Ovary (tissue), 7 donors: ENCODE measurements at regions not wholly inside any gene's neighbourhood (a gene's known extent, or its start where the extent isn't known, plus 50 kb on each side); places are given as distances from the start of the nearest gene placed in this dataset.

ENCODE experiments used
- DNase-seq, 5 donors: peaks; one replicate each; pipeline ENCODE4 v3.0.0-alpha.2; 2019 to 2020
- H3K27ac ChIP-seq, 2 donors: fragments of 200-600 bp; one replicate each; pipeline versions ENCODE4 v1.5.1 to v1.8.0; 2019 to 2022
- H3K27me3 ChIP-seq: fragments of 200-600 bp; one replicate; pipeline ENCODE4 v1.8.0; 2022
- H3K36me3 ChIP-seq: fragments of 200-600 bp; sonication (generic); one replicate; pipeline ENCODE4 v1.5.1; 2019
- H3K4me1 ChIP-seq: one replicate; pipeline ENCODE4 v1.8.1; 2013; ENCODE audit warnings: mild to moderate bottlenecking, moderate library complexity; ENCODE audit not compliant: insufficient read depth
- H3K4me3 ChIP-seq: fragments of 200-600 bp; sonication (generic); one replicate; pipeline ENCODE4 v1.5.1; 2017
- H3K9me3 ChIP-seq, 2 donors: fragments of 200-600 bp in 1 of 2; sonication (generic) in 1 of 2; one replicate each; pipeline versions ENCODE4 v1.5.1 to v1.8.1; 2013 to 2019; ENCODE audit warnings: mild to moderate bottlenecking in 1 of 2, moderate library complexity in 1 of 2
- CTCF ChIP-seq, 3 donors: fragments of 450-650 bp in 2 of 3; fragments of 200-600 bp in 1 of 3; IDR thresholded peaks; one replicate each; pipeline versions ENCODE4 v1.5.1 to v1.8.0; 2016 to 2022; ENCODE audit warnings: antibody characterized with exemption in 3 of 3, mild to moderate bottlenecking in 1 of 3
- EP300 ChIP-seq: sonication (generic); formaldehyde crosslinking; IDR thresholded peaks from one replicate; pipeline ENCODE4 v1.6.1; 2017; ENCODE audit warnings: antibody characterized with exemption
- POLR2A ChIP-seq: fragments of 450-650 bp; IDR thresholded peaks from one replicate; pipeline ENCODE4 v1.6.1; 2017; ENCODE audit warnings: antibody characterized with exemption, mild to moderate bottlenecking, moderate library complexity
- WGBS, 3 donors: extraction: QIAGEN DNeasy Blood & Tissue Kit in 1 of 3; methylation state at CpG; one replicate each; pipeline versions ENCODE4 v1.1.5 to v1.1.7; 2013 to 2017; 5-methylcytosine and 5-hydroxymethylcytosine counted together
- intact Hi-C, 4 donors: fragments of 100-400 bp; cut with DNase I; formaldehyde crosslinking; loops; one replicate each; pipeline versions ENCODE4 v1.11.0 to v1.15.1; 2022 to 2023
- donor health status: DM: no; HTN: no; CAD: no; lungs with moderate emphysema.
- donor health status: DM: no; HTN: no; CAD: no.
- donor health status: Bipolar disorder and iron deficiency.
- donor health status: DM: no; HTN: no; CAD: no.
- donor health status: DM: yes; HTN: yes; CAD: no.

DNA sequence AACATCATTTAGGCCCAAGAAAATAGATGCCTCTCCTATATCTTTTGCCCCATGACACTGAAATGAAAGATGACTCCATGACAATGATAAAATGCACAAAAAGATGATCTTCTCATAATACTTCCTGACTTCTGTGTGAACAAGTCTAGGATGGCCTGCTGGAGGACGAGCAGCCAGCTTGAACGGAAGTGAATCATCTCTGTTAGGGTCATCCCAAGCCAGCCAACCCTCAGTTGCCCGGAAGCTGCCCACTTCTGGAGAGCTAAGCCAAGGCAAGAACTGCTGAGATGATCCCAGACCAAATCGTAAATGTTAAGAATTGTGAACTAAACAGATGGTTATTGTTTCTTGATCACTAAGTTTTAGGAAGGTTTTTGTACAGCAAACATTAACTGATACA lies 249.7 kb upstream of the HS3ST5 start:
- H3K36me3 ChIP-seq: no peaks in the 10 kb centered on the region
- no peaks in the 10 kb centered on the region for H3K9me3 ChIP-seq
- no peak overlapping the region for H3K27ac ChIP-seq
- intact Hi-C loops: no loop called here
- H3K4me1 ChIP-seq: no peaks in the 10 kb centered on the region
- H3K27me3 ChIP-seq: no peaks in the 10 kb centered on the region
- no peak for TF ChIP-seq POLR2A
- TF ChIP-seq EP300: no peak
- no peak for TF ChIP-seq CTCF (IDR thresholded peaks at IDR 0.05)
- H3K4me3 ChIP-seq: no peak overlapping the region
- no peak for DNase-seq
- WGBS, 3 donors: 77 to 84% (median 82%) methylated on average over 4 of the region's 4 CpGs

- no peaks in the 10 kb centered on the region for H3K27me3 ChIP-seq
- no peak for DNase-seq
- H3K4me3 ChIP-seq: no peak overlapping the region
- H3K4me1 ChIP-seq: no peaks in the 10 kb centered on the region
- 35 to 40% (median 38%) methylated on average over 5 of the region's 5 CpGs for WGBS, 3 donors
- intact Hi-C loops: no loop called here
- TF ChIP-seq POLR2A: no peak
- no peak for TF ChIP-seq EP300
- no peak for TF ChIP-seq CTCF (IDR thresholded peaks at IDR 0.05)
- no peaks in the 10 kb centered on the region for H3K9me3 ChIP-seq
- H3K36me3 ChIP-seq: no peaks in the 10 kb centered on the region
- no peak overlapping the region for H3K27ac ChIP-seq
These were observed 245.9 kb upstream of the HS3ST5 start for GRCh38 chr6:114588726-114589125.

GRCh38 chr6:114586298-114586697 lies 243.5 kb upstream of the HS3ST5 start:
- H3K4me1 ChIP-seq: no peaks in the 10 kb centered on the region
- H3K4me3 ChIP-seq: no peak overlapping the region
- WGBS, 3 donors: 67 to 70% (median 68%) methylated on average over 2 of the region's 2 CpGs
- no peak overlapping the region for H3K27ac ChIP-seq
- H3K36me3 ChIP-seq: no peaks in the 10 kb centered on the region
- TF ChIP-seq POLR2A (no peak), CTCF (IDR thresholded peaks at IDR 0.05) (no peak)
- DNase-seq: no peak
- H3K9me3 ChIP-seq: no peaks in the 10 kb centered on the region
- no peaks in the 10 kb centered on the region for H3K27me3 ChIP-seq
- intact Hi-C loops: no loop called here

DNA sequence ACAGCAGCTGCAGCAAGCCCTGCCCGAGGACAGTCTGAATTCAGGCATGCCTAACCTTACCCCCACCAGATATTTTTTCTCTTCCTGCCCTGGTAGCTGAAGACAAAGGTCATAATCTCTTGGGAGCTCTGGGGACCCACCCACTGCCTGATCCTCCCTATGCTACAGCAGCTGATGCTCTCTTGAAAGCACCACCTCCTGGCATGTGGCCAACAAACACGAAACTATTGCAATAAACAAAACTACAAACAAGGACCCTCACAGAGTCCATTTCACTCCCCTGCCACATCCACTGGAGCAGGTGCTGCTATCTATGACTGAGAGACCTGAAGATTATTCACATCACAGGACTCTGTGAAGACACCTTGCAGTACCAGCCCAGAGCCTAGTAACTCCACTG lies 238.5 kb upstream of the HS3ST5 start:
- Histone ChIP-seq H3K4me3 (no peak overlapping the region), H3K27me3 (no peaks in the 10 kb centered on the region), H3K4me1 (no peaks in the 10 kb centered on the region), H3K27ac (no peak overlapping the region), H3K36me3 (no peaks in the 10 kb centered on the region), H3K9me3 (no peaks in the 10 kb centered on the region)
- DNase-seq: no peak
- WGBS, 3 donors: 33 to 49% (median 47%) methylated on average over 2 of the region's 2 CpGs
- TF ChIP-seq CTCF (IDR thresholded peaks at IDR 0.05) (no peak), EP300 (no peak)
- intact Hi-C loops: no loop called here

- Histone ChIP-seq H3K4me1 (no peaks in the 10 kb centered on the region), H3K4me3 (no peak overlapping the region), H3K27me3 (no peaks in the 10 kb centered on the region), H3K27ac (no peak overlapping the region), H3K36me3 (no peaks in the 10 kb centered on the region), H3K9me3 (no peaks in the 10 kb centered on the region)
- no peak for DNase-seq
- intact Hi-C loops: no loop called here
- WGBS, 3 donors: 45 to 54% (median 50%) methylated on average over 3 of the region's 3 CpGs
- TF ChIP-seq POLR2A: no peak
- no peak for TF ChIP-seq EP300
- no peak for TF ChIP-seq CTCF (IDR thresholded peaks at IDR 0.05)
These were observed 238.1 kb upstream of the HS3ST5 start for GRCh38 chr6:114580882-114581281.
